TTC549 (cell line): ENCODE measurements at regions not wholly inside any gene's neighbourhood (a gene's known extent, or its start where the extent isn't known, plus 50 kb on each side); places are given as distances from the start of the nearest gene placed in this dataset.
"Not testable (repeated sequence)": the region's sequence is repeated elsewhere in the genome, so short reads cannot be mapped to it uniquely, and the experiment has no call there.

Source experiments
- FAIRE-seq: peaks from 2 replicates; lab custom pipeline; 2012; peaks lifted over from hg19 to GRCh38; lab: Jason Lieb, UNC

DNA sequence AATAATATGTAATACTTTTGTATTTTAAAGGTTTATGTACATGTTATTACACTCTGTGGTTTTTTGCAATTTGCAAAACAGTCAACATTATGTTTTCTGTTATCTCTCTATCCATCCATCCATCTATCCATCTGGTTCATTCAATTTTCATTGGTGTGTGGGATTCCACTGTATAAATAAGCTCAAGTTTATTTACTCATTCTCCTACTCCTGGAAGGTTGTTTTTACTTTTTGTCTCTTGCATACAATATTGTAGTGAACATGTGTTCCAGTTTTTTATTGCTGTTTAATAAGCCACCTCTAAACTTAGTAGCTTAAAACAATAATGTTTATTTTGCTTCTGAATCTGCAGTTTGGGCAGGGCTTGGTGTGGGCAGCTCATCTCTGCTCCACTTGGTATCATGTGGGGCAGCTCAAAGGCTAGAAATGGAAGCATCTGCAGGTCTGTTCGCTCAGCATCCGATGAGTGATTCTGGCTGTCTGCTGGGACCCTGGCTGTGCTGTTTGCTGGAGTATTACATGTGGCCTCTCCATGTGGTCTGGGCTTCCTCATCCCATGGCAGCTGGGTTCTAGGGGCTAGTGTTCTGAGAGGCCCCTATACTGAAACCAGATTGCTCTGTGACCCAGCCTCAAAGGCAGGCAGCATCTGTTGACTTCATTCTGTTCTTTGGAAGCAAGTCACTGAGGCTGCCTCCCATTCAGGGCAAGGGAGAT lies 98.8 kb downstream of the SLC25A47 start:
- FAIRE-seq, result no peak

DNA sequence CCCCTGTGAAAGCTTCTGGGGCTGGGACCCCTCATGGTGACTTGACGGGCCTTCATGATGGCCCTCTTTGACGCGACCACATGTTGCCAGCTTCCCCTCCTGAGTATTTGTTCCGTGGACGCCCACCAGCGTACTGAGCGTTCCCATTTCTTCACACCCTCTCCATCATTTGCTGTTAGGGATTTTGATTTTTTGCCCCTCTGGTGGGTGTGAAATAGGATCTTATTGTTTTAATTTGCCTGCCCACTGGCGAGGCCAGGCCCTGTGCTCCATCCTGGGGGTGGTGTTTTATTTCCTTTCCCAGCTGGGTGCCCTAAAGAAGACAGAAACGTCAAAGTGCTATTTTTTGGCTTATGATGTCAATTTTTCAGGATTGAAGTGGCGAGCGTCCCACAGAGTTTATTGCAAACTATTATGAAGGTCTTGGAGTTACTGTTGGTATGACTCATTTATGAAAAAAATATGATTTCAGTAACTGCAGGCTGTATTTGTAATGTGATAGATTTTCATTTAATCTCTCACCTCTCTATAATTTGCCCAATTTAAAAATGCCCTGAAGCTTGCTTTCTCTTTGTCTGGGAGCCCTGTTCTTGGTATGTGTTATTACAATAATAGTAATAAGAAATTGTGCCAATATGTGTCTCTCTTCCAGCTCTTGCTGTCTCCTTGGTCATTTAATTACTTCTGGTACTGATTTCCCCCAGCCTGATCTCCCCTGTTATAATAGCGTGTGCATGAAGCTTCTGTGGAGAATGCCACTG lies 99.6 kb downstream of the SLC25A47 start:
- FAIRE-seq, result no peak

DNA sequence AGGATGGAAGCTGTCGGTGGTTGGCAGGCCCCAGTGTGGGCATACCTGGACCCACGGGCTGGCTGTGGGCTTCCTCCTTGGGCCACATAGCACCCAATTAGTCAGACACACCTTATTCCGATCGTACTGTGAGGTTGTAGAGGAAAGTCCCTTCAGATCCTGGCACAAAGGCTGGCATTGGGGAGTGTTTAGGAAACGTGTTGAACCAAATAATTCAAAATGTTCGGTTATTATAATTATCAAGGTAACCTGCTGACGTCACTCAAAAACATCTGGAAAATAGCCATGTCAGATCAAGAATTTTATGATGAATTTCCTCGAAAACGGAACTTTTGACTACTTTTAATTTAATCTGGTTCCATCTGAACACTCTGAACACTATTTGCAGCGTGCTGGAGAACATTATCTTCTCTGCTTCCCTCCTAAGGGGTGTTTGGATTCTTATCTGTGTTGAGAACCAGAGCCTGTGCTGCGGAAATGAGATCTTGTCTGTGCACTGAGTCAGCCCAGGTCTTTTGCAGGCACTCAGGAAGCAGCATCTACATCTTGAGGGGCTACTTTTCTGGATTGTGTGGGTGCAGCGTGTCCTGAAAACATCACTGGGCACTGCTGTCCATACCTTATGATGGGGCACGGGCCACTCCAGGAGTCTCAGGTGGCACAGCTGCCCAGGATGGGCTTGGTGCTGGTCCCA lies 100.3 kb downstream of the SLC25A47 start:
- no peak for FAIRE-seq

DNA sequence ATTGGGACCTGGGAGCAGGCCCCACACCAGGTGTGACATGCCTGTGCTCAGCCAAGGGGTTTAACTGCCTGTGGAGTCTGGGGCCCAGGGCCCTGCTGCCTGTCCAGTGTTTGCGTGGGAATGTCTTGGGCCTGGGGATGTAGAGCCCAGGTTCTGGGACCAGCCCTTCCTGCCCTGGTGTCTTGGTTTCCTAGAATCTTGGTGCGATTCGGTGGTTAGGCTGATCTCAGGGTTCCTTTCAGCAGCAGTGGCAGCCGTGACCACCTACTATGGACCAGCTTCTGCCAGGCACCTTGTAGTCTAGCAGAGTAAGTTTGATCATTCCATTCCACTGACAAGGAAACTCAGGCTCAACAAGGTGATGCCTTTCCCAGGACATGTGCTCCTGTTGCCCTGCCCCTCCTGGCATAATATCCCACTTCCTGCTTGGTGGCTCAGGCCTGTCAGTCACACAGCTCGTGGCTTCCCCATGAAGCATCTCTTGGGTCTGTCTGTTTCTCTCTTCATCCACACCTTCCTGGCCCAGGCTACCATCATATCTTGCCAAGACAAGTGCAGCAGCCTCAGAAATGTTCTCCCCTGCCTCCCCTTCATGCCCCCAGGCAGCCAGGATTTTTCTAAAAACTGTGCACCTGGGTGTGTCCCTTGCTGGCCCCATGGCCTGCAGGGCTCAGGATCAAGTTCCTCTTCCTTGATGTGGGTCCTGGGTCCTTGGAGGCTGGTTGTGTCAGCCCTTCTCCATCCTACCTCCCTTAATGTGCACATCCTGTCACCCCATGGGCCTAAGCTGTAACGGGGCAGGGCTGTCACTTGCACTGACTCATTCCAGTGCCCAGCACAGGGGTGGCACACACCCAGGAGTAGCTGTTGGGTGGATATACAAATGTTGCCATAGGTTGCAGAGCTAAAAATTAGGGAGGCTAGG lies 101.6 kb downstream of the SLC25A47 start:
- no peak for FAIRE-seq

DNA sequence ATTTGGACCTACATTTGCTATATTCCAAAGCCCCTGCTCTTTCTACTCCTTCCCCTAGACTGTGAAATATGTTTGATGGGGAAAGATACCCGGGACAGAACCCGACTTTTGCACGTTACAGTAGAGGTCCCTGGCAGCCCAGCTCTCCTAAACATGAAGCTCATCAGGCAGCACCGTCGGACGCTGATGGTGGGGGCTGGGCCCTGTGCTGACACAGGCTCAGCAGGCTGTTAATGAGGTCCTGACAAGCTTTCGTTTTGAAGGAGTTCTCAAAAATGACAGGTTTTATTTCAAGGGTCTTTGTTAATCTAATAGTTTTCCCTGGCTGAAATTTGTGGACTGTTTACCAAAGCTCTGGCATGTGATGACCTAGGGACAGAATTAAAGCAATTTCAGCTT lies 102.3 kb downstream of the SLC25A47 start:
- FAIRE-seq, result no peak

DNA sequence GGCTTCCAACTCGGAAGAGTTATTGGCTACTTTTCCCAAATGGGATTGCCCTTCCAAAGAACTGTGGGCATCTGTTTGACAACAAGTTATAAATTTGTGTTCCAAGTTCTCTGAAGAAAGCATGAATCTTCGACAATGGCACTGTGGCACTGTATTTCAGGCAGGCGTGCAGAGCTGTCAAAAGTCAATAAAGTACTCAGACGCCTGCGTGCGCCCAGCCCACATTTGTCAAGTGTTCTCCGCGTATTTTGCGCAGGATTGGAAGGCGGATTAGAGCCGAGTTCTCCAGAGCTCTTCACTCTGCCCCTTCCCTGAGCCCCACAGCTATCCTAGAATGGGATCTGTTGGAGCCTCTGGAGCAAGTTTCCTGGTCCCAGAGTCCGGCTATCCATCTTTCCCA lies 103.2 kb downstream of the SLC25A47 start:
- FAIRE-seq, result no peak

DNA sequence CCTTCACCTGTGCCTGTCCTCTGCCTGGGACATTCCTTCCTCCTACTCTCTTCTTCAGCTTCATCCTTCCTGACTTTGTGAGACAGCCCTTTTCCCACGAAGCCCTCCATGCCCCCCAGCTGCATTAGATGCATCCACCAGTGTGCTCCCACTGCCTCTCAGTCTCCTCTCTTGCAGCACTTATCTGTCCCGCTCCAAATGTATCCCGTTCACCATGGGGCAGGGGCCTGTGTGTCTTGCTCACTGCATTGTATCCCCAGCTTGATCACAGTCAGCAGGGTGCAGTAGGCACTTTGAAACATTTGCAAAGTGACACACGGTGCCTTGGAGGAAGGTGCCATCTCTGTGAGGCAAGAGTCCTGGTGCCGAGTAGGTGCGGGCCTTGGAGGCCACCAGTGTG lies 104.0 kb downstream of the SLC25A47 start:
- no peak for FAIRE-seq

DNA sequence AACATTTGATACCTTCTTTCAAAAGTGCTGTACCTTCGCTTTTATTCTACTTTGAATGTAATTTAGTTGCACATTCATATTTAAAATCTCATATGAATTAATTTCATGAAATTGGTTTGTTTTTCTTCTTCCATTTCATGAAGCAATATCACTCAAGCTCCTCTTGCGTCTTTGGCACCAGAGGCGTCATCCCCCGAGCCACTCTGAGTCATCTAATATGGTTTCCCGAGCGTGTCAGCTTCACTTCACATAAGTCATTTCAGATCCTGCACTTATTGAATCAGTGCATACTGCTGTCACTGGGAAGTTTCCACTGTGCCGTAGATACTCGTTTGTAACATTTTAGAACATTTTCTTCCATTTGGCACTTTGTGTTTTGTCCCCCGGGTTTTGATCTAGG lies 105.6 kb downstream of the SLC25A47 start:
- no peak for FAIRE-seq

DNA sequence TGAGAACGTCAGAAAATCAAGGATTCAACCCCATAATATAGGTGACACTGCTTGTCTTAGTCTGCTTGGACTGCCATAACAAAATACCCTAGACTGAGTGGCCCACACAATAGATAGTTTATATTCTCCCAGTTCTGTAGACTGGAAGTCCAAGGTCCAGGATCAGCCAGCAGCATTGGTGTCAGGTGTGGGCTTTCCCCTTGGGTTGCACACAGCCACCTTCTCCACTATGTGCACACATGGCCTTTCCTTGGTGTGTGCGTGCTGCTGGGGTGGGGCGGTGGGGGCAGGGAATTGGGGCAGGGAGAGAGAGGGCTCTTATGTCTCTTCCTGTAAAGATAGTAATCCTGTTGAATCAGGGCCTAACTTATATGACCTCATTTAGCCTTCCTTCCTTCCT lies 106.4 kb downstream of the SLC25A47 start:
- FAIRE-seq, result no peak

DNA sequence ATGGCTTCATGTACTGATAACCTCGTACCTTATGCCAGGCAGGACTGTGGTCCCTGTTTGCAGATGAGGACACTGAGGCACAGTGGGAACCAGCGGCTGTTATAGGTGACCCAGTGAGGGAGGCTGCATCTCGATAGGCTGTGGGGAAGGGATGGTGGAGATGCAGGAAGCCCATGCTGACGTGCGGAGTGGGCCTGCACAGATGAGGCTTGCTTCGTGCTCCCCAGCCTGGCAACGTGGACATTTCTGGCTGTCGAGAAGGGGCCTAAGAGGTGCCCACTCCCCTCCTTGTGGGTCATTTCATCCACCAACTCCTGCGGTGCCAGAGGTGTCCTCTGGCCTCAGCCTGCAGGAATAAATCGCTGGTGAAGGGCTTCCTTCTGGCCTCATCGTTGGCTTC lies 107.4 kb downstream of the SLC25A47 start:
- FAIRE-seq, result no peak

DNA sequence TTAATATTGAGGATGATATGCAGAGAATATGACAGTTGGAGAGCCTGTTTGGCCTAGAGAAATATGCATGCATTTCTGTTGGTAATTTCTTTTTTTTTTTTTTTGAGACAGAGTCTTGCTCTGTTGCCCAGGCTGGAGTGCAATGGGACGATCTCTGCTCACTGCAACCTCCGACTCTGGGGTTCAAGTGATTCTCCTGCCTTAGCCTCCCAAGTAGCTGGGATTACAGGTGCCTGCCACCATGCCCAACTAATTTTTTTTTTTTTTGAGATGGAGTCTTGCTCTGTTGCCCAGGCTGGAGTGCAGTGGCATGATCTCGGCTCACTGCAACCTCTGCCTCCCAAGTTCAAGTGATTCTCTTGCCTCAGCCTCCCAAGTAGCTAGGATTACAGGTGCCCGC lies 108.3 kb downstream of the SLC25A47 start:
- FAIRE-seq, result not testable (repeated sequence)

DNA sequence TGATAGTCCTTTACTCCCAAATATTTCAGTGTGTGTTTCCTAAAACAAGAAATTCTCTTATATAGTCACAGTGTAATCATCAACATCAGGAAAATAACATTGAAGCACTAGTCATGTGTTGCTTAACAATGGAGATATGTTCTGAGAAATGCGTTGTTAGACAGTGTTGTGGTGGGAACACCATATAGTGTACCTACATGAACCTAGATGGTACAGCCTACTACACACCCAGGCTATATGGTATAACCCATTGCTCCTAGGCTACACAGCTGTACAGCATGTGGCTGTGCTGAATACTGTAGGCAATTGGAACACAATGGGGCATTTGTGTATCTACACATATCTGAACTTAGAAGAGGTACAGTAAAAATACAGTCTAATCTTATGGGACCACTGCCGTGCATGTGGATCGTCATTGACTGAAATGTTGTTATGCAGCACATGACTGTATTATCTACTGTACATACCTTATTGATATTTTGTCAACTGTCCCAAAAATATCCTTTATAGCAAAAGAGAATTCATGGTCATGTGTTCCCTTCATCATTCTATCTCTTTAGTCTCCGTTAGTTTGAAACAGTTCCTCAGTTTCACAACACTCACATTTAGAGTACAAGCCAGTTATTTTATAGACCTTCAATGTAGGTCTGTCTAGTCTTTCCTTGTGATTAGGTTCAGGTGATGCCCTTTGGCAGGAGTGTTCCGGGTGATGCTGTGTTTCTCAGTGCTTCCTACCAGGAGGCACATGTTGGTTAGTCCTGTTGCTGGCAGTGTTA lies 109.7 kb downstream of the SLC25A47 start:
- FAIRE-seq, result no peak

DNA sequence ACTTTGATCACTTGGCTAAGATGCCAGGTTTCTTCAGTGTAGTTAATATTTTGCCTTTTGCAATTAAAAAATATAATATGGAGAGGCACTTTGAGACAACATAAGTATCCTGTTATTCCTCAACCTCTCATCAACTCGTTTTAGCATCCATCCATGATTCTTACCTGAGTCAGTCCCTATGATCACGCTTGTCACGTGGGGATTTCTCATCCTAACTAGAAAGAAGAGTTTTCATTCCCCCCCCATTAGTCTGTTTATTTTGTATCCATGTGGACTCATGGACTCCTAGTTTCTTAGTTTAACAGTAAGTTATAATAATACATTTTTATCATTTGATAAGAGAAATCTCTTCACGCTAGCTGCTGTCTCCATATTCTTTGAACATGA lies 110.3 kb downstream of the SLC25A47 start:
- FAIRE-seq, result no peak

DNA sequence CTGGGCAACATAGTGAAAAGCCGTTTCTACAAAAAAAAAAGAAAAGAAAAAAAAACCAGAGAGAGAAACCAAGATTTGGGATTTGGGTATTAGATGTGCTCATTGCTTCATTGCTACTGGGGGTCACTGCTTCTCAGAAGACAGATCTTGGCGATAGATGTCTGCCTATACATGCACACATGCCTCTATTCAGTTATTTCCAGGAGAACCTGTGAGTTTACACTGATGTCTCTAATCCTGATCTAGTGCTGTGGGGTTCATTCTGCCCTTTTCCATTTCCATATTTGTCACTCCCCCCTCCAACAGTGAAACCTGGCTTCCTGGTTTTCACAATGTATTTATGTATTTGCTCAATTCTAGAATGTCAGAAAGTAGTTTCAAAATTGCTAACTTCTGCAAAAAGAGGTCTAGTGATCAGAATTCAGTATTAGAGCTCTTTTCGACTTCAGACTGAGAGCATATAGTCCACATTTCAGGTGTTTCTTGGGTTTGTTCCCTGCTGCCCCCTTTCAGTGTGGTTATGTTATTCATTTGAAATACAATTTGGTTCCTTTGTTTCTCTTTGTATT lies 111.0 kb downstream of the SLC25A47 start:
- no peak for FAIRE-seq

DNA sequence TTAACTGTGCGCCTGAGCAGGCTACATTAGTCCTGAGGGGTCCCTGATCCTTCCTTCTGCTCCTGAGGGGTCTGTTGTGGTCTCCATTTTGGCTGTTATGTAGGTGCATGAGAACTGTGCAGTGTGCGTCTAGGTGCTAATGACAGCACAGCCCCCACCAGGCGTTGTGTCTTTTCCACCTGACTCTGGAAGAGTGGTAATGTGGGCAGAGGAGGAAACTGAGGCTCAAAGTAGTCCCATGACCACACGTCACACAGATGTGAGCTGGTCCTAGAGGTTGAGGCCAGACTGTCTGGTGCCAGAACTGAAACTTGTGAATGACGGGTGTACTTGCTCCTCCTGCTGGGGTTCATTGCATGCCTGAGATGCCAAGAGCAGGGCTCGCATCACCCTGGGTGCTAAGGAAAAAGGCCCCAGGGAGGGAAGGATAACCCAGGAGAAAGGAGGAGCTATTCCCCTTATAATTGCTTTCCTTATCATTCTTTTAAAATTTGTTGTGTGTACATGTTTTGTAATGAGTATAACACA lies 111.8 kb downstream of the SLC25A47 start:
- no peak for FAIRE-seq

DNA sequence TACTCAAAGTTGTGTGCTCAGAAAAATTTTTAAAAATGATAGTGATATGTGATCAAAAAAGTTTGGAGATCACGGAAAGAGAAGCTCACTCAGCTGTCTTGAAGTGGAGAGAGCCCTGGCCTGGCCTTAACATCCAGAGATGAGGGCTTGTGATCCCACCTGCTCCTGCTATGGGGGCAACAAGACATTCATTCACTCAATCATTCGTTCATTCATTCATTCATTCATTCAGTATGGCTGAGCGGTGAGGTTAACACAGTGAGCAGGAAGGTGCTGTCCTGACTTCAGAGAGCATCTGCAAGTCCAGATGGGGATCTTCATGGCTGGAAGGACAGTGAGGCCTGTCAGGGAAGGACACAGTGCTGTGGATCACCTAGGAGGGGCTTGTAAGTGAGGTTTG lies 112.3 kb downstream of the SLC25A47 start:
- no peak for FAIRE-seq

DNA sequence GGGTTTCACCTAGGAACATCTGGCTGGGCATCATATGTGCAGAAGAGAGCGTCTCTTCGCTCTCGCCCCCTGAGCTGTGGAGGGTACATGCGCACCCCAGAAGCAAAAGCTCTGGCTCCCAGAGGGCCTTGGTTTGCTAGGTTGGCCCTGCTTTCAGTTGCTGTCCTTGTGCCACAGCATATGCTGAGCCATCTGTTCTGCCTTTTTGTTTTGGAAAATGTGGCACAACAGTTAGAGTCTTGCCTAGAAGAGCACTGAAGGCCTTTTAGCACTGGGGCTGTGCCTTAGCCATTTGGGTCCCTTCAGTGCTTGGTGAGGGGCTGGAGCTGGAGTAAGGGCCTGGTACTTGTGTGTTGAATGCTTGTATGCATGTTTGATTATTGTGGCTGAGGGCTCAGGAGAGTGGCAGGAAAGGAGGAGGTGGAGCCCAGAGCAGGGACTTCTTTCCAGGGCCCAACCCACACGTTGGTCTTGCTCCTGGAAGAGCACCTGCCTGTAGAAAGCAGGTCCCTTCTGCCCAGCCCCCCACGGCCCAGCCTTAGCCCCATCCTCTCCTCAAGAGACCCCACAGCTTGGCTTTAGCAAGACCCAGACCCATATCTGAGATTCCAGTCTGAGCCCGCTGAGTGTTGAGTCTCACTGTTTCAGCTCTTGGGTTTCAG lies 113.7 kb downstream of the SLC25A47 start:
- FAIRE-seq, result no peak

DNA sequence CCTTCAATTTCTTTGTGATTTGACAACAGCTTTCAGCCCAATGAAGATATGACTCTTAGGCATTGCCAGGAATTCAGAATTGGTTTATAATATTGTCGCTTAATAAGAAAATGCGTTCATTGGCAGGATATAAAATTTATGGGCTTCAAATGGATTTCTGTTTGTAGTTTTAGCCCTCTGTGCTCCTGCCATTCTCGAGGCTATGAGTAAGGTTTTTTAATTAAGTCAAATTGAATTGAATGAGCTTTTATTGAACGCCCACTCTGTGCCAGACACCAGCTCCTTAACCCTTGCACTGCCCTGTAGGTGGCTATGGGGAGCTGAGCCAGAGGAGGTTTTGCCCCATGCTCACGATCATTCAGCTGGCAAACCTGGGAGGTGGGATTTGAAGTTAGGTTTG lies 115.1 kb downstream of the SLC25A47 start:
- FAIRE-seq, result no peak

DNA sequence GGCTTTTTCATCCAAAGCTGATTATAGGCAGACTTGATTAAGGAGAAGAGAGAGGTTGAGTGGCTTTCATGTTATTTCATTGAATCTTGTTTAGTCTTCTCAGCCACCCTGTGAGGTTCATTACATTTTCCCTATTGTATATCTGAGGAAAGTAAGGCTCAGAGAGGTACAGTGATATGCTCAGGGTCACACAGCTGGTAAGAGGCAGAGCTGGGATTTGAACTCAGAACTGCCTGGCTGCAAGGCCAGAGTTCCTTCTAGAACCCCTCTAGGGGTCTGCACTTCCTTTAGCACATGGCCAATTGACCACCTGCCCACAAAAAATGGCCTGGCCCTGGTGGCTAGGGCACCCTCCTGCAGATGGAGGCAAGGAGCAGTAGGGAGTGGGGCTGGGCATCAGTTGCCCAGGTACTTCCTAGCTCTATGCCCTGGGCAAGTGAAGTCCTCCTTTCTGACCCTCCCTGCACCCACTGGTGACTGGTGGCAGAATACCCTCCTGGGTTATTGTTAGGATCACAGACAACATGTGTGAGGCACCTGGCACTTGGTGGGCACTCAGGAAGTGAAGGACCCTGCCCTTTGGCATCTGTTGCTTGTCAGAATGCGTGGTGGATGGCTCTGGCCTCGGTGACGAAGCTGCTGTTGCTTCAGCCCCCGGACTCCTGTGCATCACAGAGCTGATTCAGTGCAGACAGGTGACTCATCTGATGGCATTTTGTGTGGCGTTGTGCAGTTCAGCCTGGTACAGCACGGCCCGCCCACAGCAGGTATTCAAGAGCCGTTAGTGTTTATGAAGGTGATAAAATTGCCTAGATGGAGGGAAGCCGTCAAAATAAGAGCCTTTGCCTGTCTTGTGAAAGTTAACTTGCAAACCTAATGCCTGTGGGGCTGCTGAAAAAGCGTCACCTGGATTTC lies 115.8 kb downstream of the SLC25A47 start:
- no peak for FAIRE-seq
